ENCODE measurements at regions not wholly inside any gene's neighbourhood (a gene's known extent, or its start where the extent isn't known, plus 50 kb on each side); places are given as distances from the start of the nearest gene placed in this dataset.

- 29 to 56% (median 39%) methylated on average over 3 of the region's 3 CpGs for WGBS, 3 donors
- intact Hi-C loops (cut with DNase I), result loop anchor here in 1 of 4 donors (10.0 kb wide), 1 partner anchor 218 kb away; no protein-coding TSS in a partner anchor
Measured at GRCh38 chr10:78283069-78283682, 249.5 kb downstream of the RPS24 start.

DNA sequence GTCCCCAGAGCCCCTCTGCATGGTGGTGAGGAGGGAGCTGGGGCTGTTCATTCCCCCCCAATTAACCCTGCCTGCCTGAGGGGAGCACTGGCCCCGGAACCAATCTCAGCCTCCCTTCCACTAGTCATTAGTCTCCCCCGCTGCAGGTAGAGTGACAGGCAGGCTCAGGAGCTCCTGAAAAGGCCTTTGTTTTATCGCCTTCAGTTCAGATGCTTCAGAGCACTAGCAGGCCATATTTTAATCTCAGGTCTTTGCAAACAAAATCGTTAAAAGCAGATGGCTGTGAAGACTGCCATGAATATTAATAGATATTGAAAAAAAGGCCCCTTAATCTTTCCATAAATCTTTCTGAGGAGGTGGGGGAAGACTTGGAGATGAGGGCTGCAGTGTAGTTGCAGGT lies 250.7 kb downstream of the RPS24 start:
- no peak overlapping the region for H3K27ac ChIP-seq
- no peaks in the 10 kb centered on the region for H3K4me1 ChIP-seq (ENCODE audit: insufficient read depth)
- no peak for DNase-seq
- TF ChIP-seq EP300 (IDR thresholded peaks at IDR 0.05) (no peak), POLR2A (IDR thresholded peaks at IDR 0.05) (no peak)
- TF ChIP-seq, protein P1, sequence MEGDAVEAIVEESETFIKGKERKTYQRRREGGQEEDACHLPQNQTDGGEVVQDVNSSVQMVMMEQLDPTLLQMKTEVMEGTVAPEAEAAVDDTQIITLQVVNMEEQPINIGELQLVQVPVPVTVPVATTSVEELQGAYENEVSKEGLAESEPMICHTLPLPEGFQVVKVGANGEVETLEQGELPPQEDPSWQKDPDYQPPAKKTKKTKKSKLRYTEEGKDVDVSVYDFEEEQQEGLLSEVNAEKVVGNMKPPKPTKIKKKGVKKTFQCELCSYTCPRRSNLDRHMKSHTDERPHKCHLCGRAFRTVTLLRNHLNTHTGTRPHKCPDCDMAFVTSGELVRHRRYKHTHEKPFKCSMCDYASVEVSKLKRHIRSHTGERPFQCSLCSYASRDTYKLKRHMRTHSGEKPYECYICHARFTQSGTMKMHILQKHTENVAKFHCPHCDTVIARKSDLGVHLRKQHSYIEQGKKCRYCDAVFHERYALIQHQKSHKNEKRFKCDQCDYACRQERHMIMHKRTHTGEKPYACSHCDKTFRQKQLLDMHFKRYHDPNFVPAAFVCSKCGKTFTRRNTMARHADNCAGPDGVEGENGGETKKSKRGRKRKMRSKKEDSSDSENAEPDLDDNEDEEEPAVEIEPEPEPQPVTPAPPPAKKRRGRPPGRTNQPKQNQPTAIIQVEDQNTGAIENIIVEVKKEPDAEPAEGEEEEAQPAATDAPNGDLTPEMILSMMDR (IDR thresholded peaks at IDR 0.05), result no peak
- H3K4me3 ChIP-seq, result no peak overlapping the region
- no peaks in the 10 kb centered on the region for H3K36me3 ChIP-seq
- WGBS, 3 donors, result 79 to 83% (median 79%) methylated on average over 4 of the region's 4 CpGs
- no peaks in the 10 kb centered on the region for H3K9me3 ChIP-seq
- intact Hi-C loops (cut with DNase I), result loop anchor here in 1 of 4 donors (10.0 kb wide), 1 partner anchor 220 kb away; no protein-coding TSS in a partner anchor
- H3K27me3 ChIP-seq, result no peaks in the 10 kb centered on the region

More at GRCh38 chr10:78283069-78283682, 249.5 kb downstream of the RPS24 start:
- H3K27ac ChIP-seq, result no peak overlapping the region
- H3K36me3 ChIP-seq, result no peaks in the 10 kb centered on the region
- TF ChIP-seq EP300 (IDR thresholded peaks at IDR 0.05) (no peak), POLR2A (IDR thresholded peaks at IDR 0.05) (no peak)
- TF ChIP-seq, protein P1 (IDR thresholded peaks at IDR 0.05), result no peak
- H3K4me1 ChIP-seq (ENCODE audit: insufficient read depth), result no peaks in the 10 kb centered on the region
- H3K9me3 ChIP-seq, result no peaks in the 10 kb centered on the region
- no peak overlapping the region for H3K4me3 ChIP-seq
- no peaks in the 10 kb centered on the region for H3K27me3 ChIP-seq
- no peak for DNase-seq

DNA sequence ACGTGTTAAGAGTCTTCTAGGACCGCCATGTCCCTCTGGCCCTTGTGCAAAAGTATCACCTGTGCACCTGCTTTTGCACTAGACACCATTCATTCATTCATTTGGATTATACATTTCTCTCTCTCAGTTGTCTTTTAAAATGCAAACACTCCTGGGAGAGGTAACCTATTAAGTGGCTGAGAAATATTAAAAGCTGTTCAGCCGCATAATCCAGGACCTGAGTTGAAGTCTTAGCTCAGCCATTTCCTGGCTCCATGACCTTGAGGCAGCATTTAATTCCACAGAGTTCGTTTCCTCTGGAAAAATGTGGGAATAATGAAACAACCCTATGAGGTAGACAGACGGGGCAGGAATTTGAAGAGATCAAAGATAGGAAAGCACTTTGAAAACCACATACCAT lies 251.6 kb downstream of the RPS24 start:
- TF ChIP-seq, protein P1 (IDR thresholded peaks at IDR 0.05), result no peak
- no peak for TF ChIP-seq POLR2A (IDR thresholded peaks at IDR 0.05)
- TF ChIP-seq EP300 (IDR thresholded peaks at IDR 0.05), result no peak
- DNase-seq, result no peak
- H3K36me3 ChIP-seq, result no peaks in the 10 kb centered on the region
- 29 to 79% (median 66%) methylated on average over 5 of the region's 5 CpGs for WGBS, 3 donors
- no peaks in the 10 kb centered on the region for H3K27me3 ChIP-seq
- intact Hi-C loops (cut with DNase I), result loop anchor here in 1 of 4 donors (10.0 kb wide), 1 partner anchor 220 kb away; no protein-coding TSS in a partner anchor
- H3K27ac ChIP-seq, result no peak overlapping the region
- H3K4me1 ChIP-seq (ENCODE audit: insufficient read depth), result no peaks in the 10 kb centered on the region
- H3K9me3 ChIP-seq, result no peaks in the 10 kb centered on the region
- no peak overlapping the region for H3K4me3 ChIP-seq

GRCh38 chr10:78286186-78286585 lies 252.5 kb downstream of the RPS24 start:
- no peaks in the 10 kb centered on the region for H3K36me3 ChIP-seq
- TF ChIP-seq, protein P1 (IDR thresholded peaks at IDR 0.05), result no peak
- no peak for TF ChIP-seq POLR2A (IDR thresholded peaks at IDR 0.05)
- TF ChIP-seq EP300 (IDR thresholded peaks at IDR 0.05), result no peak
- H3K27ac ChIP-seq, result no peak overlapping the region
- H3K4me1 ChIP-seq (ENCODE audit: insufficient read depth), result no peaks in the 10 kb centered on the region
- H3K4me3 ChIP-seq, result no peak overlapping the region
- 81 to 89% (median 81%) methylated on average over 1 of the region's 1 CpG for WGBS, 3 donors
- no peak for DNase-seq
- no peaks in the 10 kb centered on the region for H3K9me3 ChIP-seq
- intact Hi-C loops (cut with DNase I), result loop anchor here in 1 of 4 donors (10.0 kb wide), 1 partner anchor 221 kb away; no protein-coding TSS in a partner anchor
- H3K27me3 ChIP-seq, result no peaks in the 10 kb centered on the region
